Ammon's horn (tissue), 1 donor: ENCODE measurements at regions not wholly inside any gene's neighbourhood (a gene's known extent, or its start where the extent isn't known, plus 50 kb on each side); places are given as distances from the start of the nearest gene placed in this dataset.
"Not testable (repeated sequence)": the region's sequence is repeated elsewhere in the genome, so short reads cannot be mapped to it uniquely, and the experiment has no call there.

Experiments used
- DNase-seq: peaks from one replicate; pipeline ENCODE4 v3.0.0-alpha.2; 2016; ENCODE audit warnings: low spot score

DNA sequence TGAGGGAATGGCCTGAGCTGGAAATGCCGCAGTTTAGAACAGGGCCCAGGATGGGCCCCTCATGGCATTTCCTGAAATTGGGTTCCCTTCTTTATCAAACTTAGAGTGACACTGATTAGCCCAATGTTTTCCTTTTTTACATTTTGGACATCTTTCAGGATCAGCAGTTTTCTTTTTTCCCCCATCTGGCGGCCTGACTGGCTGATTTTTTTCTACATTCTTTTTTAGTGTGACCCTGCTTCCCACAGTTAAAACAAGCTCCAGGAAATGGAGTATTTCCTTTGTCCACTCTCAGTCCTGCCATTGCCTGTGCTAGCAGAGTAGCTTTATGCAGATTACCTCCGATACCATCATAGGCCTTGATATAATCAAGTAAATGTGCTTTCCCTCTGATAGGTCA is 185.8 kb upstream of the IGF1 start:
- DNase-seq: not testable (repeated sequence)

DNA sequence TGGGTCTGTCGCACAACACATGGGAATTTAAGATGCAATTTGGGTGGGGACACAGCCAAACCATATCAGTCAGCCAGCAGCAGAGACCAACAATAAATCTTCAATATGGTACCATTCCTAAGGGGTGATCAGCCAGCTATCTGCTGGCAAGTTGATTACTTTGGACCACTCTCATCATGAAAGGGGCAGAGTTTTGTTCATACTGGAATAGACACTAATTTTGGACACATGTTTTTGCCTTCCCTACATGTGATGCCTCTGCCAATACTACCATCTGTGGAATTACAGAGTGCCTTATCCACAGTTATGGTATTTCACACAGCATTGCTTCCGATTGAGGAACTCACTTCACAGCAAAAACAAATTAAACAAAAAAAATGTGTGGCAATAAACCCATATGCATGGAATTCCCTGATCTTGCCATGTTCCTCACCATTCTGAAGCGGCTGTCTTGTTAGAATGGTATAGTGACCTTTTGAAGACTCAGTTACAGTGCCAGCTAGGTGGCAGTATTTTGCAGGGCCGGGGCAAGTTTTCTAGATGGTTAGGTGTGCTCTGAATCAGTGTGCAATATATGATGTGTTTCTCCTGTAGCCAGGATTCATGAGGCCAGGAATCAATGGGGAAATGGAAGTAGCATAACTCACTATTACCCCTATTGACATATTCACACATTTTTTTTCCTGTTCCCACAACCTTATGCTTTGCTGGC is 179.0 kb upstream of the IGF1 start:
- no peak for DNase-seq

GRCh38 chr12:102653406-102653805 is 173.0 kb upstream of the IGF1 start:
- no peak for DNase-seq

DNA sequence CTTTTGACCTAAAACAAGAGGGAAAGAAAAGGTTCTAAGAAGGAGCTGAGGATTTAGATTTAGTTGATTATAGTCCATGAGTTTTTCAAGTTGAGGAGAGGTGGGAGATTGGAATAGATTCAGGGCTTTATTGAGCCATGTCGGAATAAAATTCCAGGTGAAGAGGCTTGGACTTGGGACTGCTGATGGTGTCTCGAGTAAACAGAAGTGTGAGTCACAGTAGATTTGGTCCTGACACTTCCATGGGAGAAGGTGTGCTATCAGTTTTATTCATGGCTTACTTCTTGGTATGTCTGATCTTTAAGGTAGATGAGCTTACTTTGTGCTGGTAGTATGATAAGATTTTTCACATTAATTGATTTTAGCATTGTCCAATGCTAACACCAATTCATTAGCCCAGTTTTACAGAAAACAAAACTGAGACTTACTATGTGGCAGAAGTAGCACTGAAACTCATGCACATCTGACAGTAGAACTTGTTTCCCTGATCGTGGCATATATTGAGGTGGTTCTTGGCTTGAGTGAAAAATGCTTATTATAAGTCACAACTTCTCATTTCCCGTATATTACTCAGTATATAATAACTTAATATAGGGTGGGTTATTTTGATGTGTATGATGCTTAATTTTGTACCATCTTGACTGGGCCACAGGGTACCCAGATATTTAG is 172.4 kb upstream of the IGF1 start:
- no peak for DNase-seq

DNA sequence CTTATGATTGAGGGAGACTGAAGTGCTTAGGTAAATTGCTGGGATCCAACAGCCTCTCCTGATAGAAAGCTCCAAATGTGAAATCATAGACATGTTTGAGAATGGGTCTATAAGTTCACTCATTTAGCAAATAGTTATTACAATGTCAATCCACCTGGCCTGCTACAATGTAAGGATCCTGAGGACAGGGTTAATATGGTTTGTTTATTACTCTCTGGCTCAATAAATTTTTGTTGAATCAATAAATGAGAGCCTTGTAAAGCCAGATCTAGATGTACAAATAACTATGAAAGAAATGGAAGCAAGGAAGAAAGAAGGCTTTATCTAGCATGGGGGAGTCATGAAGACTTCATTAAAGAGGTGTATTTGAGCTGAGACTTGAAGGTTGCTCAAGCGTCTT is 165.6 kb upstream of the IGF1 start:
- no peak for DNase-seq

GRCh38 chr12:102643879-102644575 is 163.7 kb upstream of the IGF1 start:
- no peak for DNase-seq

- no peak for DNase-seq
These were observed 161.8 kb upstream of the IGF1 start for GRCh38 chr12:102642199-102642598.

DNA sequence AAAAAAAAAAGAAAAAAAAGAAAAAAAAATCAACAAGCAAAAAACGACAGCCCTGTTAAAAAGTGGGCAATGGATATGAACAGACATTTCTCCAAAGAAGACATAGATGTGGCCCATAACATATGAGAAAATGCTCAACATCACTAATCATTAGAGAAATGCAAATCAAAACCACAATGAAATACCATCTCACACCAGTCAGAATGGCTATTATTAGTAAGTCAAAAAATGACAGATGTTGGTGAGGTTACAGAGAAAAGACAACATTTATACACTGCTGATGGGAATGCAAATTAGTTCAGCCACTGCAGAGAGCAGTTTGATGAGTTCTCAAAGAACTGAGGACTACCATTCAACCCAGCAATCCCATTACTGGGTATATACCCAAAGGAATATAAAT is 160.3 kb upstream of the IGF1 start:
- DNase-seq: not testable (repeated sequence)

DNA sequence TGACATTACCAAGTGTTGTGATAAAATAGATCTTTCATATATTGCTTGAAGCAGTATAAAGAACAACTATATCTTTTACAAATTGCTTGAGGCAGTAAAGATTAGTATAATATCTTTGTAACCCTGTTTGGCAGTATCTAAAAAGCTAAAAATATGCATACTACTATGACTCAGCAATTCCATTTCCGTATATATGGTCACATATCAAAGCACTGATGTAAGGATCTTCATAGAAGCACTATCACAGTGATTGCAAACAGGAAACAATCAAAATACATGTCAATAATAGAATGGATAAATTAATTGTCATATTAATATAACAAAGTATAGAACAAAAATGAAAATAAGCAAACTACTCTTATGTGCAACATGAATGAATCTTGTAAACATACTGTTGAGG is 158.4 kb upstream of the IGF1 start:
- no peak for DNase-seq

- no peak for DNase-seq
These were observed 153.7 kb upstream of the IGF1 start for GRCh38 chr12:102633981-102634605.

GRCh38 chr12:102631274-102631673 is 150.9 kb upstream of the IGF1 start:
- no peak for DNase-seq

DNA sequence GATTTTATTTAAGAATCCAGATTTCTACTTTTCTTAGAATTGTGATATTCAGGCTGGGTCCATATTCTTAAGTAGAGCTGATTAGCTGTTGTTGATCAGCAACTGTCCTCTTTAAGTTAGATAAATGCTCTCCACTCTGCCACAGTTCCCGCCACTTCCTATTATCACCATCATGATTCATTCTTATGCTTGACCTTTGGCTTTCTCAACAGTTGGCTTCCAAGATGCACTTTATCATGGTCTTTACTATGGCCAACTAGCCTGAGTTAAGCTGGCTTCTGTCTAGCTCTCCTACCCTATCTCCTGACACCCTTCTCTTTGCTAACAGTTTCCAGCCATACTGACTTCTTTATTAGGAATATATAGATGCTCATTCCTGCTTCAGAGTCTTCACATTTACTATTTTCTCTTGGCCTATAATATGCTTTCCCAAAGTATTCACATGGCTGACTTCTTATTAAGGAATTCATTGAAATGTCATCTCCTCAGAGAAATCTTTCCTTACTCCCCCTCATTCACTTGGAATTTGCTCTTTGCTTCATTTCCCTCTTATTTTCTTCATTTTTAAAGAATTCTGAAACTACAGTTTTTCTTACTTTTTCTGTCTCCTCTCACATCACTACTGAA is 149.0 kb upstream of the IGF1 start:
- no peak for DNase-seq

- no peak for DNase-seq
These were observed 145.5 kb upstream of the IGF1 start for GRCh38 chr12:102625819-102626218.

- no peak for DNase-seq
These were observed 142.3 kb upstream of the IGF1 start for GRCh38 chr12:102622618-102623017.

DNA sequence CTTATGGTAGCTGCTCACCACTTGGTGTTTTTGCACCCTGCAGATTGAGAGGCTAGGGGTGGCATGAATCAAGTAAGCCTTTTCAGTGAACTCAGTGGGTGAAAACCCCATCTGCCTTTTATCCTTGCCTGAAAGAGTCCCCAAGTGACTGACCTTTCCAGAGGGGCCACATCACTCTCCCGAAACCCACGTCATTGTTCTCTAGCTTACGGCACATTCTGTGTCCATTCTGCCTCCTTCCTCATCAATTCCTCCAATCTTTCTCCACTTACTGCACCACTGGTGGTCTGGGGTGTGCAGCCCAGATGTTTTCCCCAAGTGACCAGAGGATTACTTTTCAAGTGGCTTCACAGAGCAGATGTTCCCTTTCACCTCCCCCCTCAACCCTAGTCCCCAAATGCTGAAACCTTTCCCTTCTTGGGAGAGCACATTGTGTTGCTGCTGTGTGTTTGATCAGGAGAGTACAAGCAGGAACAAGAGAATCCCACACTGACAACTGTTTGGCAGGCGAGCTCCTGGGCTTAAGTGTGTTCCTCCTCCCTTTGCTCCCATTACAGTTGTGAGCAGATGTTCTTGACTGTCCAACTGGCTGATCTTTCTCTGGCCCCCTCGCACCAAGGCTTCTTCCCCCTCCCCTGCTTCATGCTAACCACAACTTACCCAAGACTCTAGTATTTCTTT is 138.0 kb upstream of the IGF1 start:
- DNase-seq: no peak

- no peak for DNase-seq
These were observed 136.3 kb upstream of the IGF1 start for GRCh38 chr12:102616692-102617091.

DNA sequence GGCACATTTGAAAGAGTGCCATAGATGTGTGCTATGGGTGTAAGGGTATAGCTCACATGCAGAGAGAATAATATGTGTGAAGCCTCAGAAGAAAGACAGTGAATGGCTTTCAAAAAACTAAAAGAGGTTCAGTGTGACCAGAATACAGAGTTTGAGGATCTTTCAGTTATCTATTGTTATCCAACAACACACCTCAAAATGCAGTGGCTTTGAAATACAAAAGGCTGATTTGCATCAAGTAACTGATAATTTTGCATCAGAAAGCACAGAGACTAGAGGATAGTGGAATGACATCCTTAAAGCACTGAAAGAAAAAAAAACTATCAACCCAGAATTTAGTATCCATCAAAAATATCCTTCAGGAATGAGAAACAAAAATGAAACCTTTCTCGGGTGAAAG is 131.6 kb upstream of the IGF1 start:
- no peak for DNase-seq

DNA sequence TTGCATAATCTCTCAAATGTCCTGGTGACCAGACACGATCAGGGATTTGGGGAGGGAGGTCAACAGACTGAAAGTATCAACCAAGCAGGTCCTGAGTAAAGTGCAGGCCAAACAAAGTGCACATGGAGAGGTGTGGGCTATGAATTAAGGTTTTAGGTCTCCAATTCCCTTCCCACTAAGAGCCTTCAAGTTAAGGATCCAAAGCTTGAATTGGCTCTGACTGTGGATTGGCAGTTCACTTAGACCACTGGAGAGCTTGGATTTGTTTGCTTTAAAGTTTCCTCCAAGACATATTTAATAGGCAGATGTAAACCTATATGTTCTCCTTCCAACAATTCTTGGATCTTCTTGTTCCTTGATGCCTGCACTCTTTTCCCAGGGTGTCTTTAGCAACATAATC is 129.6 kb upstream of the IGF1 start:
- no peak for DNase-seq

DNA sequence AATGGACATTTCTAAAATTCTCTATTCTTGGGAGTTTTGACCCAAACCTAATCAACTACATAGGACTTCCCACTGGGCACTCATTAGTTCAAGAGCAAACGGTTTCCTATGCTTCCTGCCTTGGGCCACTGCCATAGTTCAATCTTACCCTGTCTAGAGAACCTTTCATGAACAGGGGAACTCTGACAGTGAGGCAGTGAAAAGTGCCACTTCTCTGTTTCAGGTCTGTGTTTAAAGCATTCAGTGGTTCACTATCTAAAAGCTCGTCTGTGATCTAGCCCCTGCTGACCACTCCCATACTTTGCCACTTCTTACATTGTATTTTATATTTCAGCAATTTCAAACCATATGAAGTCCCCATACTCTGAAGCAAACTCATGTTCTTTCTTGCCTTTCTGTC is 122.7 kb upstream of the IGF1 start:
- no peak for DNase-seq

DNA sequence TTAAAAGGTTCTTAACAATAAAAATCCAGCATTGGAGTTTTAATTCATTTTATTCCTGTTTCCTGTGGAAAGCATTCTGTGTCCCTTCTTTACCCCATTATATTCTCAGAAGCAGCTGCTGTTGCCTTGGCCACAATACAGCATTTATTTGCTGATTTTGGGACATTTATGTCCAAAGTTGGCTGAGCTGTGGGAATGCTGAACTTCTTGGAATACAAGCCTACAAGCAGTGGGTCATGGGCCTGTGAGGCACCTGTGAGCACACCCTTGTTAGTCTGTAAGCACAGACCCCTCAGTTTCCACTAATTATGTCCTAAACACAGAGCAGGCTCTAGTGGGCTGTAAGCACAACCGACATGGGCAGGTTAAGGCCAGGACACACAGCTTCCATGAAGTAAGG is 122.2 kb upstream of the IGF1 start:
- DNase-seq: no peak

- DNase-seq: no peak
These were observed 121.3 kb upstream of the IGF1 start for GRCh38 chr12:102601621-102602020.

GRCh38 chr12:102596687-102597086 is 116.3 kb upstream of the IGF1 start:
- no peak for DNase-seq
